ENCODE measurements at regions not wholly inside any gene's neighbourhood (a gene's known extent, or its start where the extent isn't known, plus 50 kb on each side); places are given as distances from the start of the nearest gene placed in this dataset.

DNA sequence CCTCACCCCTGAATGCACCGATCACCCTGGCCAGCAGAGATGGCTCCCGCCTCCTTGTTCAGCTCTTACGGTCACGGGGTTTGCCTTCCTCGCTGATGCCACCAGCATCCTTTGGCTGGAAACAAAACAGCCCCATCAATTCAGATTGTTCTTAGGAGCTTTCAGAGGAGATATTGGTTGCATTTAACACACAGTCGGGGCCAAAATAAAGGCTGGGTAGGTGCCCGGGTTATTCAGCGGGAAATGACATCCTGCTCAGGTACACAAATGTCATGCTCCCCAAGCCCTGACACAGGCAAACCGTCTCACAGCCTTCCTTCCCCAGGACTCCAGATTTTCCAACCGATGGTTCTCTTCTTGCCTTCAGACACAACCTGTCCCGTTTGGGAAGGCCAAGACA lies 62.4 kb upstream of the MEF2A start:
- Histone ChIP-seq H3K4me3 (no peak overlapping the region), H3K4me1 (replicated peaks in 1 of 2) (peaks cover 13 to 18% of the 10 kb centered on the region in 2 donors), H3K27me3 (no peaks in the 10 kb centered on the region), H3K36me3 (replicated peaks in 1 of 2) (no peaks in the 10 kb centered on the region), H3K27ac (no peak overlapping the region), H3K9me3 (replicated peaks in 1 of 3) (no peaks in the 10 kb centered on the region)
- no peak for DNase-seq
- intact Hi-C loops (cut with DNase I): no loop called here
- TF ChIP-seq, protein P1, sequence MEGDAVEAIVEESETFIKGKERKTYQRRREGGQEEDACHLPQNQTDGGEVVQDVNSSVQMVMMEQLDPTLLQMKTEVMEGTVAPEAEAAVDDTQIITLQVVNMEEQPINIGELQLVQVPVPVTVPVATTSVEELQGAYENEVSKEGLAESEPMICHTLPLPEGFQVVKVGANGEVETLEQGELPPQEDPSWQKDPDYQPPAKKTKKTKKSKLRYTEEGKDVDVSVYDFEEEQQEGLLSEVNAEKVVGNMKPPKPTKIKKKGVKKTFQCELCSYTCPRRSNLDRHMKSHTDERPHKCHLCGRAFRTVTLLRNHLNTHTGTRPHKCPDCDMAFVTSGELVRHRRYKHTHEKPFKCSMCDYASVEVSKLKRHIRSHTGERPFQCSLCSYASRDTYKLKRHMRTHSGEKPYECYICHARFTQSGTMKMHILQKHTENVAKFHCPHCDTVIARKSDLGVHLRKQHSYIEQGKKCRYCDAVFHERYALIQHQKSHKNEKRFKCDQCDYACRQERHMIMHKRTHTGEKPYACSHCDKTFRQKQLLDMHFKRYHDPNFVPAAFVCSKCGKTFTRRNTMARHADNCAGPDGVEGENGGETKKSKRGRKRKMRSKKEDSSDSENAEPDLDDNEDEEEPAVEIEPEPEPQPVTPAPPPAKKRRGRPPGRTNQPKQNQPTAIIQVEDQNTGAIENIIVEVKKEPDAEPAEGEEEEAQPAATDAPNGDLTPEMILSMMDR (IDR thresholded peaks at IDR 0.05): no peak
- TF ChIP-seq POLR2A (IDR thresholded peaks at IDR 0.05): no peak
- 83 to 92% (median 90%) methylated on average over 10 to 11 of the region's 11 CpGs for WGBS, 4 donors

DNA sequence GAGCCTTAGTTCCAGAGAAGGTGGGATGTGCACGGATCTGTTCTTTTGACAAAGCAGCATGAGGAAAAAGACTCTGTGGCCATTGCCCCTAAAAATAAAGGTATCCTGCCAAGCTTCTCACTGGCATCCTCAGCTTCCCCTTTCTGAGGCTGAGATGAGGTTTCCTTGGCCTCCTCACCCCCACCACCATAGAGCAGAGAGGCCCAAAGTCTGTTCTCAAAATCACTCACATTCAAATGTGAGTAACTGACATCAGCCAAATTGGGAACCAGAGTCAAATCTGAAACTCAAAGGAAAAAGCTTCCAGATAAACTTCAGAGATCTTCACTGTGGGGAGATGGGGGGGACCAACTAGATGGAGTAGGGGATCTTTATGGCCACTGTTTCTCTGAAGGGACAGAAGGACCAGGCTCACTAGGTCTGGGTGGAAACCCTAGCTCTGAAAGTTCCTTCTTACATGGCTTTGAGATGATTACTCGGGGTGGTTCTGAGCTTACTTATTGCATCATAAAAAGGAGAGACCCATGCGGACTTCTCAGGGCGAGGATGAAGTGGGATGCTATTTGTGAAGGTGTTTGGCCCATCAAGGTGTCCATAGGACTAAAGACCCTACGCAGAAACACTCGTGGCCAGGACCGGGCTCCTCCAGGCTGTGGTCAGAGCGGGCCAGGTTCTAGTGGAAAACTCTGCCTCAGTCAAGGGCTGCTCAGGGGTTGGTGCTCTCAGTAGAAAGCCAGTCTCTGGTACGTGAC lies 61.5 kb upstream of the MEF2A start:
- Histone ChIP-seq H3K4me1 (replicated peaks in 1 of 2) (peaks cover 13 to 18% of the 10 kb centered on the region in 2 donors), H3K27ac (no peak overlapping the region), H3K4me3 (no peak overlapping the region), H3K36me3 (replicated peaks in 1 of 2) (no peaks in the 10 kb centered on the region), H3K27me3 (no peaks in the 10 kb centered on the region), H3K9me3 (replicated peaks in 1 of 3) (no peaks in the 10 kb centered on the region)
- WGBS, 4 donors: 81 to 87% (median 85%) methylated on average over 9 of the region's 9 CpGs
- TF ChIP-seq POLR2A (IDR thresholded peaks at IDR 0.05): no peak
- TF ChIP-seq, protein P1 (IDR thresholded peaks at IDR 0.05): no peak
- DNase-seq: peak in 1 of 7 donors; percentile 44
- intact Hi-C loops (cut with DNase I): no loop called here

DNA sequence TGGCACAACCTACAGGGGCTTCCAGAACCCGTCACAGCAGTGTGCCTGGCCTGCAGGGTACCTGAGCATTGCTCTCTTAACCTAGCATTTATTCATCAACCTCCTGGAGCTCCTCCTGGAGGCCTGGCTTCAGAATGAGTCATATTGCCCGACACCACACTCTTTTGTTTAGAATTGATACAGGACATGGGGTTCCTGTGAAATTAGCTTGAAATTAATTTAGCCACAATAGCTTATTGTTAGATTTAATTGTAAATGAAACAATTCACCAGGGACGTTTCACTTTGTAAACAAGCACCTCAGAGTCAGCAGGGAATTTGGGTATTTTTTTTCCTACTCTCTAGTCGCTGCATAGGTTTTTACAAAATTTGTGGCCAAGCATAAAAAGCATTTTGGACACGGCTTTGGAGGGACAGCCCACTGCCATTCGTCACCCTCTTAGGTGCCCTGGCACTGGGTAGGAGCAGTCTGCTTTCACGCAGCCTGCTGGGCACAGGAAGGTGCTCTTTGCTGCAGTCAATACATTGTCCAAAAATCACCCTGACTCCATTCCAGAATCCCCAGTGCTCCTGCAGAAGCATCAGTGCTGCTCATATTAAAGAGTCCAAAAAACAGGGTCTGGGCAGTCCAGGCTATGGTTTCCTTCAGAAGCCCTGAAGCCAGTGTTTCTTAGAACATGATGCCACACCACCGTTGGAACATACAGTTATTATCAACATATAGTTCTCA lies 60.8 kb upstream of the MEF2A start:
- no peak for DNase-seq
- intact Hi-C loops (cut with DNase I): no loop called here
- no peaks in the 10 kb centered on the region for H3K27me3 ChIP-seq
- TF ChIP-seq, protein P1 (IDR thresholded peaks at IDR 0.05): no peak
- no peaks in the 10 kb centered on the region for H3K9me3 ChIP-seq (replicated peaks in 1 of 3)
- no peaks in the 10 kb centered on the region for H3K36me3 ChIP-seq (replicated peaks in 1 of 2)
- WGBS, 4 donors: 67 to 75% (median 71%) methylated on average over 8 of the region's 8 CpGs
- no peak overlapping the region for H3K27ac ChIP-seq
- no peak overlapping the region for H3K4me3 ChIP-seq
- H3K4me1 ChIP-seq (replicated peaks in 1 of 2): peaks cover 13 to 18% of the 10 kb centered on the region in 2 donors

DNA sequence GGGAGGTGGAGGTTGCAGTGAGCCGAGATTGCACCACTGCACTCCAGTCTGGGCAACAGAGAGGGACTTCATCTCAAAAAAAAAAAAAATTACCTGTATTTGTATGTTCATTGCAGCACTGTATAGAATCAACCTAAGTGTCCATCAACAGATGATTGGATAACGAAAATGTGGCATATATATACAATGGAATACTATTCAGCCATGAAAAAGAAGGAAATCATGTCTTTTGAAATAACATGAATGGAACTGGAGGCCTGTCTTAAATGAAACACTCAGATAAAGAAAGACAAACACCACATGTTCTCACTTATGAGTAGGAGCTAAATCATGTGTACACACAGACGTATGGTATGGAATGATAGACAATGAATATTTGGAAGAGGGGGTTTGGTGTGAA lies 59.4 kb upstream of the MEF2A start:
- H3K36me3 ChIP-seq (replicated peaks in 1 of 2): no peaks in the 10 kb centered on the region
- H3K4me3 ChIP-seq: no peak overlapping the region
- H3K9me3 ChIP-seq (replicated peaks in 1 of 3): no peaks in the 10 kb centered on the region
- no peak overlapping the region for H3K27ac ChIP-seq
- H3K4me1 ChIP-seq (replicated peaks in 1 of 2): peaks cover 13 to 18% of the 10 kb centered on the region in 2 donors
- TF ChIP-seq, protein P1 (IDR thresholded peaks at IDR 0.05): no peak
- no peak for TF ChIP-seq POLR2A (IDR thresholded peaks at IDR 0.05)
- DNase-seq: no peak
- no peaks in the 10 kb centered on the region for H3K27me3 ChIP-seq
- WGBS, 4 donors: 90 to 95% (median 93%) methylated on average over 3 of the region's 3 CpGs
- intact Hi-C loops (cut with DNase I): no loop called here
